M059J (cell line): ENCODE measurements at regions not wholly inside any gene's neighbourhood (a gene's known extent, or its start where the extent isn't known, plus 50 kb on each side); places are given as distances from the start of the nearest gene placed in this dataset.
"Not testable (repeated sequence)": the region's sequence is repeated elsewhere in the genome, so short reads cannot be mapped to it uniquely, and the experiment has no call there.

Source experiments
- DNase-seq: peaks from one replicate; pipeline ENCODE4 v3.0.0-alpha.2; 2012; ENCODE audit warnings: low read depth

DNA sequence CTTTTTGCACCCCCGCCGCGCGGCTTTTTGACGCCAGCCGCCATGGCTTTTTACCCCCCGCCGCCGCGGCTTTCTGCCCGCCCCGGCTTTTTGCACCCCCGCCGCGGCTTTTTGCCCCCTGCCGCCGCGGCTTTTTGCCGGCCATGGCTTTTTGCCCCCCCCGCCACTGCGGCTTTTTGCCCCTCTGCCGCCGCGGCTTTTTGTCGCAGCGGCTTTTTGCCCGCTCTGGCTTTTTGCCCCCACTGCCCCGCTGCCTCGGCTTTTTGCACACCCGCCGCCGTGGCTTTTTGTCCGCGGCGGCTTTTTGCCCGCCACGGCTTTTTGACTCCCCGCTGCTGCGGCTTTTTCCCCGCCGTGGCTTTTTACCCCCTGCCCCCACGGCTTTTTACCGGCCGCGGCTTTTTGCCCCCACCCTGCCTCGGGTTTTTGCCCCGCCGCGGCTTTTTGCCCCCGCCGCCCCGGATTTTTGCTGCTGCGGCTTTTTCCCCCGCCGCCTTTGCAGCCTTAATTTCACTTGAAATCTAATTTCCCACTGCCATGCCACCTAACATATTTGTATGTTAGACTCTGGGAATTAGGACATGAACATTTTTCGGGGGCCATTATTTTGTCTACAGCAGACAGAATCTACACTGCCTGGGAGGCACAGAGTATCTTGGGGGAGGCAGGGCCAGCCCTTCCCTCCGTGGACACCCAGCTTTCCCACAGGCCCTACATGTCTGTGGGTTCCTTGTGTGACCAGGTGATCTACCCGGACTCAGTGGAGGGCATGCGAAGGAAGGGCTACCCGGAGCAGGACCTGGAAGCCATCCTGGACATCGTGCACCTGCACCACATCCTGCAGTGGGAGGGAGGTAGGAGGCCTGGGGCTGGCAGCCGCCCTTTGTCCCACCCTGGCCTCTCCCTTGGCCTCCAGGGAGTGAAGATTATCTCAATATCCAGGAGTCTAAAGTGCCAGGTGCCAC is 3031.0 kb upstream of the TEKT4 start:
- DNase-seq = no peak

DNA sequence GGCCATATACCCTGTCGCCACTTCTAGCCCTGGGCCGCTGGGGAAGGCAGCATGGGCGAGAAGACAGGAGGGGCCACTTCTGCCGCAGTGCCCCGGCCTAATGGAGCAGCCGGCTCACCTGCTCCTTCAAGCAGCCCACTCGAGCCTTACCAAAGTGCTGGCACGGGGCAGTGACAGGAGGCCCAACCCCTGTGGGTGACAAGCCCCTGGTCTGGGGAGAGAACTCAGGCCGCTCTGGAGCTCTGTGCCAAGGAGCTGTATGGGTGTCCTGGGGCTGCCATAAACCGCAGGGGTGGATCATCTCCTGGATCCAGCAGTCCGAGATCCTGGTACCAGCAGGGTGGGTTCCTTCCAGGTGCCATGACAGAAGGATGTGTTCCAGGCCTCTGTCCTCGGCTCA is 3029.0 kb upstream of the TEKT4 start:
- not testable (repeated sequence) for DNase-seq

DNA sequence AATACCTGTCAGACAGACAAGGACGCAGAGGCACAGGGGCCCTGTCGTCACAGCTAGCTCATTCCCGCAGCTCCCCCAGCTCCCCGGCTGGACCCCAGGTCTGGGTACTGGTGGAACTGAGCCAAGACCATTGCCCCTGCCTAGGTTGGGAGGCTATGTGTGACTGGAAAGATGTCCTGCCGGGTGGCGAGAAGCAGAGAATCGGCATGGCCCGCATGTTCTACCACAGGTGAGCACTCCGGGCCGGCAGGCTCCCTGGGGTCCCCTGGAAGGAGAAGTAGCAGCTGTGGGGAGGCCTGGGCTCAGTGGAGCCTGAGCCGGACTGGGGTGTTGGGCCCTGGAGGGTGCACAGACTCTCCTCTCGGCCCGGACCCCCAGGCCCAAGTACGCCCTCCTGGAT is 3028.3 kb upstream of the TEKT4 start:
- DNase-seq = not testable (repeated sequence)

DNA sequence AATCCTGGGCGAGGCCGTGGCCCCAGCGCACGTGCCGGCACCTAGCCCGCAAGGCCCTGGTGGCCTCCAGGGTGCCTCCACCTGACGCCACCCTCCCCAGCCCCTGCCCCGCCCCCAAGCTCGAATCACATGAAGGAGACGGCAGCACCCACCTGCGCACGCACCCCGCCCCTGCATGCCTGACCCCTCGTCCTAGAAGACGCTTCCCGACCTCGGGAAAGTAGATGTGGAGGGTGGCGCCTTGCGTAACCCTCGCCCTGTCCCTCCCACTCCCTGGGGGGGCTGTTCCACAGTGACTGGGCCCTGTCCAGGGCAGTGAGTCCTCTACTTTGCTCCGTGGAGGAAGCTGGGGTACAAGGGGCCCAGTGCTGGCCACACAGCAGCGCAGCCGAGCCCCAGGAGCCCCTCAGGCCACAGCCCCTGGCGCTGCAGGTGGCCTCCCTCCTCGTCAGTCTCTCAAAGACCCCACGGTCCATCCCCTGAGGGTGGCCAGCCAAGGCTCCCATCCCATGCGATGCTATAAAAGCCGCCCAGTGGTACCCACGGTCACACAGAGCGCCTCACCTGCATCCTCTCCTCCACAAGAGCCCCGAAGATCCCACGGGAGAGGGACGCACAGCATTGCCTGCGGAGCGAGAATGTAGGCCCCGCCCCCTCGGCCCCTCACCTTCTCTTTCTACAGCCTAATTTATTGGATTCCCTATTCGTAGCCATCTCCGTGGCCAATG is 3027.3 kb upstream of the TEKT4 start:
- not testable (repeated sequence) for DNase-seq

DNA sequence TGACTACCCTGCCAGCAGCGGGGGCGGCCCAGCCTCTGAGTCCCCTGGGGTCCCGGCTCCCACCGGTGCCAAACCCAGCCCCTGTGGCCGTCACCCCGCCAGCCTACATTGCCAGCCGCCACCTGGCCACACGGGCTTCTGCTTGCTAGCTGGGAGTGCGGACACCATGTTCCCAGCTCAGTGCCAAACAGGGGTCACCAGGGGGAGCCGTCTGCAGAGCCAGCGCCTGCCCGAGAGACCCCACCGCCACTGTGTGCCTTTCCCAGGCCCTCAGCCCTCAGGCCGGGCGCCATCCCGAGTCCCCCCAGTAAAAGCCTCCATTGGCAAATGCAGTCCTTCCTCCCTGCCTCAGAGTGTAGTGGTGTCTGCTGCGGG is 3026.8 kb upstream of the TEKT4 start:
- not testable (repeated sequence) for DNase-seq

DNA sequence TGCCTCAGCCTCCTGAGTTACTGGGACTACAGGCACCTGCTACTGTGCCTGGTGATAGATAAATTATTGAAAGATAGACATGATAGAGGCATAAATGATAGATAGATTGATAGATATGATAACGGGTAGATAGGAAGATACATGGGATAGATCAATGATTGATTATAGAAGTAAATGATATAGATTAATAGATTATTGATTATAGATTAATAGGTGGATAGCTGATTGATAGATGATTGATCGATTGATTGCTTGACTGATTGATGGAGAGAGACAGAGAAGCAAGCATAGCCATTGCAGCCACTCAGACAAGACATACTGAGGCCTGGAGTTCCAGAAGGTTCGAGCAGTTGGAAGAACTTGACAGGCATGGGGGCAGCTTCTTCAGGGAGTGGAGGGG is 3024.8 kb upstream of the TEKT4 start:
- DNase-seq = not testable (repeated sequence)

DNA sequence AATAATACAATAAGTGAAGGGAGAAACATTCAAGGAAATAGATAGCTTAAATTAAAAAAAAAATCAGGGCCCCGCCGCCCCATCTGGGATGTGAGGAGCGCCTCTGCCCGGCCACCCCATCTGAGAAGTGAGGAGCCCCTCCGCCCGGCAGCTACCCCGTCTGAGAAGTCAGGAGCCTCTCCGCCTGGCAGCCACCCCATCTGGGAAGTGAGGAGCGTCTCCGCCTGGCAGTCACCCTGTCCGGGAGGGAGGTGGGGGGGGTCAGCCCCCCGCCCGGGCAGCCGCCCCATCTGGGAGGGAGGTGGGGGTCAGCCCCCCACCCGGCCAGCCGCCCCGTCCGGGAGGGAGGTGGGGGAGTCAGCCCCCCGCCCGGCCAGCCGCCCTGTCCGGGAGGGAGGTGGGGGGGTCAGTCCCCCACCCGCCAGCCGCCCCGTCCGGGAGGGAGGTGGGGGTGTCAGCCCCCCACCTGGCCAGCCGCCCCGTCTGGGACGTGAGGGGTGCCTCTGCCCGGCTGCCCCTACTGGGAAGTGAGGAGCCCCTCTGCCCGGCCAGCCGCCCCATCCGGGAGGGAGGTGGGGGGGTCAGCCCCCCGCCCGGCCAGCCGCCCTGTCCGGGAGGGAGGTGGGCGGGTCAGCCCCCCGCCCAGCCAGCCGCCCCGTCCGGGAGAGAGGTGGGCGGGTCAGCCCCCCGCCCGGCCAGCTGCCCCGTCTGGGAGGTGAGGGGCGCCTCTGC is 3019.4 kb upstream of the TEKT4 start:
- DNase-seq = not testable (repeated sequence)

DNA sequence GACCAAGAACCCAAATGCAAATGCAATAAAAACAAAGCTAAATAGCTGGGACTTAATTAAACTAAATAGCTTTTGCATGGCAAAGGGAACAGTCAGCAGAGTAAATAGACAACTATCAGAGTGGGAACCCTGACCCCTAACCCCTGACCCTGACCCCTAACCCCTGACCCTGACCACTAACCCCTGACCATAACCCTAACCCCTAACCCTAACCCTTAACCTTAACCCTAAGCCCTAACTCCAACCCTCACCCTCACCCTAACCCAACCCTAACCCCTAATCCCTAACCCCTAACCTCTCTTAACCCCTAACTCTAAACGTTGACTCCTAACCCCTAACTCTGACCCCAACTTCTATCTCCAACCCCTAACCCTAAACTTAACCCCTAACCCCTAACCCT is 3014.3 kb upstream of the TEKT4 start:
- not testable (repeated sequence) for DNase-seq

DNA sequence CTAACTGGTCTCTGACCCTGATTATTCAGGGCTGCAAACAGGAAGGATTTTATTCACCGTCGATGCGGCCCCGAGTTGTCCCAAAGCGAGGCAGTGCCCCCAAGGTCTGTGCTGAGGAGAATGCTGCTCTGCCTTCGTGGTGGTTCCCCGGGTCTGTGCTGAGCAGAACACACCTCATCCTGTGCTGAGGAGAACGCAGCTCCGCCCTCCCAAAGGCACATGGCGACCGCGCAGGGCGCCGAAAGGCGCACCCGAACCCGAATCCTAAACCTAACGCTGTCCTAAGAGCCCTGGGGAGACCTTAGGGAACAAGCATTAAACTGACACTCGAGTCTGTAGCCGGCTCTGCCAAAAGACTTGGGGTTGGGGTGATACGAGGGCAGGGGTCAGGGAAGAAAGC is 3013.5 kb upstream of the TEKT4 start:
- DNase-seq = not testable (repeated sequence)

DNA sequence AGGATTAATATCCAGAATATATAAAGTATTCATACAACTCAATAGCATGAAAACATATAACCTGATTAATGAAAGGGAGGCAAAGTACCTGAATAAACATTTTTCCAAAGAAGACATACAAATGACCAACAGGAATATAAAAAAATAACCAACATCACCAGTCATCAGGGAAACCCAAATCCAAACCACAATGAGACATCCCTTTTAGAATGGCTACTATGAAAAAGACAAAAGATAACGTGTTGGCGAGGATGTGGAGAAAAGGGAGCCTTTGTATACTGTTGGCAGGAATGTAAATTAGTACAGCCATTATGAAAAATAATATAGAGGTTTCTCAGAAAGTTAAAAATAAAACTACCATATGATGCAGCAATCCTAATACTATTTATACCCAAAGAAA is 2999.5 kb upstream of the TEKT4 start:
- not testable (repeated sequence) for DNase-seq

DNA sequence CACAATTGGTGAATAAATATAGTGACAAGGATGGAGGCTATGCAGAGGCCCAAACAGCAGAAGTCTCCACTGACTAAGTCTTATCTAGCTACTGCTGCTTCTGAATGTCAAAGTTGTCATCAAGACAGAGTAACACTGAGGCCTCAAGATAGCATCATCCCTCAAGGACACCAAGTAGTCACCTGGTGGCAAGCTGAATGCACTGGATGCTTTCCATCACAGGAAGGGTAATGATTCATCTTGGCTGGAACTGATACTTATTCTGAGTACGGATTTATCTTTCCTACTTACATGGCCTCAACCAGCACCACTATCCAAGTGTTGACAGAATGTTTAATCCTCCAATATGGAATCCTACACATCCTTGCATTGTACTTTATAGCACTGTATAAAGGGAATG is 2997.8 kb upstream of the TEKT4 start:
- not testable (repeated sequence) for DNase-seq

DNA sequence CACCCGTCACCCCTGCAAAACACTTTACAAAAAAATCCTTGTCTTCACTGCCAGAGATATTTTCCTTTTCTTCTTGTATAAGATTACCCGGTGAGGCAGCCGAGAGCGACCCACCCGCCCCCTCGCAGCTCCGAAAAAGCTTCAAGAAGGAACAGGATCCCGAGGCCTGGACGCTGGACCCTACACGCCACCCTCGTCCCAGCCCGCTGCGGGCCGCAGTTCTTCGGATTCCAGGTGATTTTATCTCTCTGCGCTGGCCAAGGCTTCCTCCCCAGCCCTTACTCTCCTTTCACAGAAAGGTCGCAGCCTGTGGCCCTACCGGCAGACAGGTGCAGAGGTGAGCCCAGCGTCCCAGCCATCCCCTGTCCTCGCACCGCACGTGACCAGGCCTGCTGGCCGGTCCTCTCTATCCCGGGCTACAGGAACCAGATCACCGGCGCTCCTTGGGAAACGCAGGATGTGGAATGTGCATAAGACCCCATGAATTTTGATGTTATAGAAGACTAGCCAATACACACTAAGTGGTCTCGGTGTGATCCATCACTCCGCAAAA is 2993.5 kb upstream of the TEKT4 start:
- not testable (repeated sequence) for DNase-seq

DNA sequence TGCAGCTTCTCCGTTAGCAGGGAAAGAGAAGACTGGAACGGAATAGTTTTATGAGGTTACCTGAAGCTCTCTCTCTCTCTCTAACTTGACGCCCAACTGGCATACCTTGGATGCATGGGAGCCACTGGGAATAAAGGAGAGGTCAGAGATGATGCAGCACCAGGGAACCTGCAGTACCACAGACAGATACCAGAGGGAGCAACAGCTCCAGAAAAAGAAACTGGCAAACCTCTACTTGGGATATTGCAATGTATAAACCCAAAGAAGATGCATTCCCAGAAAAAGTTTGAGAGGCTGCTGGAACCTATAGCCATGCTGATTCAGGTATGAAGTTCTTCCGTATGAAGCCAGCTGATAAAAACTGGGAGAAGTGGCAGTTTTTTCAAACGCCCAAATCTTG is 2976.1 kb upstream of the TEKT4 start:
- DNase-seq = peak; percentile 0

DNA sequence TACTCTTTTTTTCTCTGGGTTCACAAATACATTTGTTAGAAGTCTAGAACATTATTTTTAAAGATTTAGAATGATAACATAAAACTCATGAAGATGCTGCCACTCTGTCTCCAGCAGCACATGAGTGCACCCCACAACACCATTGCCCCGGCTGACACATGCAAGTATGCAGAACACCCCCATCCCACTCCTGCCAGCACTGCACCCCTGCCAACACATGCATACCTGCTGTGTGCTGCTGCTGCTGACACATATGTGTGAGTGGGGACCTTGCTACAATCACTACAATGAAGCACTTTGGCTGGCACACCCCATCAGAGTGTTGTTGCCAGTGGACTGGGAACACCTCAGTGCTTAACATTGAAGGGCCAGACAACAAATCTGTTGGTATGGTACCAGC is 2953.6 kb upstream of the TEKT4 start:
- DNase-seq = not testable (repeated sequence)
